Nephron (organoid): ENCODE measurements at regions not wholly inside any gene's neighbourhood (a gene's known extent, or its start where the extent isn't known, plus 50 kb on each side); places are given as distances from the start of the nearest gene placed in this dataset.

ENCODE experiments used
- H3K27ac Mint-ChIP-seq, 3 experiments: 2 replicates each; pipeline ENCODE4 v1.8.0; 2020; ENCODE audit warnings: mixed read lengths in 3 of 3, mild to moderate bottlenecking in 2 of 3, moderate library complexity in 1 of 3
- H3K27me3 Mint-ChIP-seq: 2 replicates; pipeline ENCODE4 v1.8.0; 2021; ENCODE audit warnings: low read depth, mild to moderate bottlenecking, moderate library complexity, mixed read lengths
- H3K36me3 Mint-ChIP-seq: 2 replicates; pipeline ENCODE4 v1.8.0; 2020; ENCODE audit warnings: low read depth, mixed read lengths
- H3K4me1 Mint-ChIP-seq: 2 replicates; pipeline ENCODE4 v1.8.0; 2020; ENCODE audit warnings: mixed read lengths
- H3K4me3 Mint-ChIP-seq, 3 experiments: 2 replicates each; pipeline ENCODE4 v1.8.0; 2020; ENCODE audit warnings: mild to moderate bottlenecking in 3 of 3, mixed read lengths in 3 of 3, moderate library complexity in 2 of 3
- H3K9me3 Mint-ChIP-seq: 2 replicates; pipeline ENCODE4 v1.8.0; 2020; ENCODE audit warnings: mixed read lengths
- CTCF ChIP-seq, 3 experiments: fragments of 200-600 bp; sonication (generic); IDR thresholded peaks; one replicate each; pipeline ENCODE4 v1.5.0; 2021; ENCODE audit warnings: antibody characterized with exemption in 3 of 3; ENCODE audit not compliant: unreplicated experiment in 3 of 3

GRCh38 chr5:133712562-133712961 is 100.2 kb upstream of the FSTL4 start:
- H3K4me3 Mint-ChIP-seq, result no peak overlapping the region
- H3K36me3 Mint-ChIP-seq, result no peaks in the 10 kb centered on the region
- TF ChIP-seq CTCF (IDR thresholded peaks at IDR 0.05; ENCODE audit: unreplicated experiment in 3 of 3), result no peak
- peaks cover 11% of the 10 kb centered on the region for H3K27me3 Mint-ChIP-seq
- H3K27ac Mint-ChIP-seq, result no peak overlapping the region
- peaks cover 22% of the 10 kb centered on the region for H3K4me1 Mint-ChIP-seq
- H3K9me3 Mint-ChIP-seq, result no peaks in the 10 kb centered on the region

DNA sequence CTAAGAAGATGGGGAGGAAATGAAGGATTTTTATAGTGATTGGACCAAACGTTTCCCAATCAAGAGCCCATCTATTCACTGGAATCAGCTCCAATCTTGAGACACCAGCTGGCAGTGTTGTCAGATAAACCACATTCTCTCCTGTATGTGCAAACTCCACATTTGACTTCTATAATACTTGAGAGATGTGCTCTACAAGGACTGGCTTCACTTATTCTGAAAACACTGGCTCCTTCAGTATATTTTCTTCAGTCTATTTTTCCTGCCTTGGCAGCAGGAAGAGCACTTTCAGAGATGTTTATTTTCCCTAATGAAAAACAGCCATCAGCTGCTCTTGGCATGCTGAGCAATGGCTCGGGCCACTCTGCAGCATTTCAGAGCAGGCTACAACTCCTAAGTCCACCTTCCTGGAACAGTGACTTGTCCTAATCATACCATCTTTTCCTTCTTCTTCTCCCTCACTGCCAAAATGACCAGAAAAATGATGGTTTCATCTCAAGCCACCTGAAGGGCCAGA is 96.9 kb upstream of the FSTL4 start:
- Mint-ChIP-seq H3K9me3 (no peaks in the 10 kb centered on the region), H3K4me1 (peaks cover 31% of the 10 kb centered on the region), H3K4me3 (no peak overlapping the region), H3K27me3 (peaks cover 21% of the 10 kb centered on the region), H3K27ac (no peak overlapping the region), H3K36me3 (no peaks in the 10 kb centered on the region)
- TF ChIP-seq CTCF (IDR thresholded peaks at IDR 0.05; ENCODE audit: unreplicated experiment in 3 of 3), result no peak

DNA sequence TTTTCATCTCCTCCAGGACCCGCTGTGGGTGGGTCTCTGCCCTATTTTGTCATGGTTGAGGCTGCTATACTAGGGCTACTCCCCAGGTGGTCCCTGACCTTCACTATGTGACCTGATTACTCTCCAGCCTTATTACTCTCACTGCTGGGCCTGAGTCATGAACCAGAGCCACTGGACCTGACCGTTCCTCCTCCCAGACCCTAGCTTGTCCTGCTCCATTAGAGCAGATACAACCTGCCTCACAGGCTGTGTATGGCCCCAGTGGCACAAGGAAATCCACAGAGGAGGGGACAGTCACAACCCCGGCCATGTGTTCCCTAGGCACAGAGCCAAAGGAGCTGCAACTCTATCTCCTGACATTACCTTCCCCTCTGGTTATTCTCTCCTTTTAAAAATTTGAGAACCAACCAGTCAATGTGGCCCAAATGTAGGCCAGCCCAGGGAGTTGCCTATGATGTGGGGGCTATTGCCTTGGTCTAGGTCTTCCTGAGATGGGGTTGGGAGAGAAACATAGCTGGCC is 96.0 kb upstream of the FSTL4 start:
- Mint-ChIP-seq H3K27ac (no peak overlapping the region), H3K4me1 (peaks cover 31% of the 10 kb centered on the region), H3K36me3 (no peaks in the 10 kb centered on the region), H3K27me3 (peaks cover 23% of the 10 kb centered on the region), H3K4me3 (no peak overlapping the region), H3K9me3 (no peaks in the 10 kb centered on the region)
- no peak for TF ChIP-seq CTCF (IDR thresholded peaks at IDR 0.05; ENCODE audit: unreplicated experiment in 3 of 3)

GRCh38 chr5:133707629-133708028 is 95.3 kb upstream of the FSTL4 start:
- TF ChIP-seq CTCF (IDR thresholded peaks at IDR 0.05; ENCODE audit: unreplicated experiment in 3 of 3), result no peak
- Mint-ChIP-seq H3K27me3 (peaks cover 27% of the 10 kb centered on the region), H3K36me3 (no peaks in the 10 kb centered on the region), H3K27ac (no peak overlapping the region), H3K9me3 (no peaks in the 10 kb centered on the region), H3K4me1 (peaks cover 31% of the 10 kb centered on the region), H3K4me3 (no peak overlapping the region)

GRCh38 chr5:133706506-133707430 is 94.4 kb upstream of the FSTL4 start:
- peaks cover 30% of the 10 kb centered on the region for H3K27me3 Mint-ChIP-seq
- H3K27ac Mint-ChIP-seq, result no peak overlapping the region
- no peak for TF ChIP-seq CTCF (IDR thresholded peaks at IDR 0.05; ENCODE audit: unreplicated experiment in 3 of 3)
- no peak overlapping the region for H3K4me3 Mint-ChIP-seq
- H3K4me1 Mint-ChIP-seq, result peaks cover 31% of the 10 kb centered on the region
- H3K9me3 Mint-ChIP-seq, result no peaks in the 10 kb centered on the region
- H3K36me3 Mint-ChIP-seq, result no peaks in the 10 kb centered on the region
